Fibroblast of lung (primary cell): ENCODE measurements at regions not wholly inside any gene's neighbourhood (a gene's known extent, or its start where the extent isn't known, plus 50 kb on each side); places are given as distances from the start of the nearest gene placed in this dataset.
A peak's percentile ranks its signal among the peaks of the same experiment; 100 is the strongest.

Experiments used
- DNase-seq, 2 donors: peaks; one replicate each; pipeline versions ENCODE4 v3.0.0 to v3.0.0-alpha.2; 2010; ENCODE audit warnings: low read depth in 2 of 2
- H2AFZ ChIP-seq: 2 replicates; pipeline ENCODE4 v1.5.1; 2012; ENCODE audit warnings: low read length, control low read depth, inconsistent platforms
- H3K27ac ChIP-seq: 2 replicates; pipeline ENCODE4 v1.5.1; 2011; ENCODE audit warnings: low read length, control low read depth; ENCODE audit not compliant: insufficient read depth
- H3K27me3 ChIP-seq: 2 replicates; pipeline ENCODE4 v1.5.1; 2011; ENCODE audit warnings: mild to moderate bottlenecking, low read length; ENCODE audit not compliant: control insufficient read depth, insufficient read depth
- H3K36me3 ChIP-seq: 2 replicates; pipeline ENCODE4 v1.5.1; 2011; ENCODE audit warnings: low read length; ENCODE audit not compliant: control insufficient read depth, insufficient read depth
- H3K4me1 ChIP-seq: 2 replicates; pipeline ENCODE4 v1.5.1; 2011; ENCODE audit warnings: low read length; ENCODE audit not compliant: control insufficient read depth, insufficient read depth; ENCODE audit errors: extremely low read depth
- H3K4me2 ChIP-seq: 2 replicates; pipeline ENCODE4 v1.5.1; 2011; ENCODE audit warnings: low read length, control low read depth; ENCODE audit not compliant: insufficient read depth; ENCODE audit errors: extremely low read depth
- H3K4me3 ChIP-seq, 4 experiments: fragments of 200-600 bp in 1 of 4; sonication (generic) in 1 of 4; replicated peaks in 1 of 4; 2 replicates each; pipeline ENCODE4 v1.5.1; 2011 to 2016; ENCODE audit warnings: low read length in 4 of 4, low read depth in 3 of 4, mild to moderate bottlenecking in 3 of 4, control low read depth in 2 of 4, inconsistent platforms in 1 of 4, mixed read lengths in 1 of 4; ENCODE audit not compliant: insufficient read depth in 1 of 4; ENCODE audit errors: control extremely low read depth in 1 of 4
- H3K79me2 ChIP-seq: 2 replicates; pipeline ENCODE4 v1.5.1; 2012; ENCODE audit warnings: mild to moderate bottlenecking, low read length, inconsistent platforms; ENCODE audit not compliant: control insufficient read depth, insufficient read depth
- H3K9ac ChIP-seq: 2 replicates; pipeline ENCODE4 v1.5.1; 2011; ENCODE audit warnings: mild to moderate bottlenecking, low read length, control low read depth; ENCODE audit not compliant: insufficient read depth
- H3K9me3 ChIP-seq: 2 replicates; pipeline ENCODE4 v1.5.1; 2012; ENCODE audit warnings: low read depth, low read length; ENCODE audit not compliant: control insufficient read depth, insufficient read depth
- H4K20me1 ChIP-seq: 2 replicates; pipeline ENCODE4 v1.5.1; 2011; ENCODE audit warnings: low read length; ENCODE audit not compliant: control insufficient read depth, insufficient read depth; ENCODE audit errors: extremely low read depth
- CTCF ChIP-seq, 2 donors: IDR thresholded peaks in 1 of 2; conservative IDR thresholded peaks in 1 of 2; 1 replicate in 1 of 2; 2 replicates in 1 of 2; pipeline ENCODE4 v1.5.1; 2011 to 2012; ENCODE audit warnings: low read length in 2 of 2, control low read depth in 1 of 2, inconsistent platforms in 1 of 2, low read depth in 1 of 2, mild to moderate bottlenecking in 1 of 2
- EZH2 ChIP-seq: IDR thresholded peaks from 2 replicates; pipeline ENCODE4 v1.5.1; 2012; ENCODE audit warnings: low read length, control low read depth, mild to moderate bottlenecking; ENCODE audit errors: missing control alignments

DNA sequence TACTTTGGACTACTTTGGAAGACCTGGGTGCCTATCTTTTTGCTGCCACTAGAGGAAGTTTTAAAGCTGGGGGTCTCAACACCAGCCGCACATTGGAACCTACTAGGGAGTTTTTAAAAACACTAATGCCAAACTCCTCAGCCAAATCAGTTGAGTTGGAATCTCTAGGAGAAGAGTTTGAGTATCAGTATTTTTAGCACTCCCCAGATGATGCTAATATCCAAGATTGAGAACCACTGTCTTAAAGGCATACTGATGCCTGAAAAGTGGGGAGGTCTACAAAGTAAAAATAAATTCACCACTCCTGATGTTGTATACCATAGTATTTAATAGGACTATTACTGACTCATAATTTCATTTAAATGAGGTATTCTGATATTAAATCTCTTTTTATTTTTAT is 62.9 kb upstream of the COL21A1 start:
- Histone ChIP-seq H3K9ac (no peak overlapping the region), H3K27ac (no peak overlapping the region), H3K9me3 (no peaks in the 10 kb centered on the region), H3K36me3 (no peaks in the 10 kb centered on the region), H3K4me1 (no peaks in the 10 kb centered on the region), H3K4me2 (no peak overlapping the region), H3K4me3 (no peak overlapping the region), H4K20me1 (no peaks in the 10 kb centered on the region), H2AFZ (no peak overlapping the region), H3K27me3 (no peaks in the 10 kb centered on the region), H3K79me2 (no peaks in the 10 kb centered on the region)
- no peak for TF ChIP-seq EZH2
- no peak for TF ChIP-seq CTCF (conservative IDR thresholded peaks at IDR 0.05 in 1 of 2, IDR thresholded peaks at IDR 0.05 in 1 of 2; ENCODE audit: low read depth in 1 of 2, low read length in 2 of 2)
- no peak for DNase-seq

GRCh38 chr6:56299916-56300315 is 52.5 kb upstream of the COL21A1 start:
- no peaks in the 10 kb centered on the region for H3K4me1 ChIP-seq
- no peaks in the 10 kb centered on the region for H3K27me3 ChIP-seq
- no peak overlapping the region for H3K4me2 ChIP-seq
- no peaks in the 10 kb centered on the region for H3K79me2 ChIP-seq
- DNase-seq = no peak
- H3K9ac ChIP-seq = no peak overlapping the region
- no peak overlapping the region for H3K27ac ChIP-seq
- no peak overlapping the region for H2AFZ ChIP-seq
- no peaks in the 10 kb centered on the region for H4K20me1 ChIP-seq
- H3K9me3 ChIP-seq = no peaks in the 10 kb centered on the region
- H3K36me3 ChIP-seq = no peaks in the 10 kb centered on the region
- no peak overlapping the region for H3K4me3 ChIP-seq
- no peak for TF ChIP-seq EZH2
- no peak for TF ChIP-seq CTCF (conservative IDR thresholded peaks at IDR 0.05 in 1 of 2, IDR thresholded peaks at IDR 0.05 in 1 of 2; ENCODE audit: low read depth in 1 of 2, low read length in 2 of 2)

- no peak overlapping the region for H3K4me2 ChIP-seq
- DNase-seq = peak; percentile 10 to 38
Observed at GRCh38 chr6:56297022-56297989, 49.9 kb upstream of the COL21A1 start.

More at GRCh38 chr6:56297022-56297989, 49.9 kb upstream of the COL21A1 start:
- H2AFZ ChIP-seq = no peak overlapping the region
- H3K36me3 ChIP-seq = no peaks in the 10 kb centered on the region
- H3K4me1 ChIP-seq = no peaks in the 10 kb centered on the region
- no peaks in the 10 kb centered on the region for H3K79me2 ChIP-seq
- H3K27ac ChIP-seq = no peak overlapping the region
- TF ChIP-seq CTCF (conservative IDR thresholded peaks at IDR 0.05 in 1 of 2, IDR thresholded peaks at IDR 0.05 in 1 of 2; ENCODE audit: low read depth in 1 of 2, low read length in 2 of 2) = no peak
- TF ChIP-seq EZH2 = no peak
- no peak overlapping the region for H3K9ac ChIP-seq
- no peaks in the 10 kb centered on the region for H4K20me1 ChIP-seq
- H3K9me3 ChIP-seq = no peaks in the 10 kb centered on the region
- no peaks in the 10 kb centered on the region for H3K27me3 ChIP-seq
- H3K4me3 ChIP-seq = no peak overlapping the region
